NCI-H1694 treated with DMSO at 0.1 percent for 48 hours (cell line): ENCODE measurements at regions not wholly inside any gene's neighbourhood (a gene's known extent, or its start where the extent isn't known, plus 50 kb on each side); places are given as distances from the start of the nearest gene placed in this dataset.
"Not testable (repeated sequence)": the region's sequence is repeated elsewhere in the genome, so short reads cannot be mapped to it uniquely, and the experiment has no call there.

Experiments
- DNase-seq: peaks from one replicate; lab custom pipeline; 2025; lab: John Stamatoyannopoulos, UW

GRCh38 chr12:58069268-58069963 lies 128.0 kb downstream of the ATP23 start:
- DNase-seq = no peak

- DNase-seq = no peak
Measured at GRCh38 chr12:58071994-58072393, 130.6 kb downstream of the ATP23 start.

- DNase-seq = no peak
Measured at GRCh38 chr12:58074259-58074658, 132.9 kb downstream of the ATP23 start.

GRCh38 chr12:58079806-58080205 lies 138.4 kb downstream of the ATP23 start:
- DNase-seq = no peak

- no peak for DNase-seq
Measured at GRCh38 chr12:58081488-58081887, 140.1 kb downstream of the ATP23 start.

- DNase-seq = no peak
Measured at GRCh38 chr12:58082996-58083395, 141.6 kb downstream of the ATP23 start.

GRCh38 chr12:58086006-58086405 lies 144.6 kb downstream of the ATP23 start:
- no peak for DNase-seq

- no peak for DNase-seq
Measured at GRCh38 chr12:58086930-58087329, 145.6 kb downstream of the ATP23 start.

- DNase-seq = no peak
Measured at GRCh38 chr12:58087423-58088127, 146.2 kb downstream of the ATP23 start.

- DNase-seq = no peak
Measured at GRCh38 chr12:58089588-58089987, 148.2 kb downstream of the ATP23 start.

- DNase-seq = no peak
Measured at GRCh38 chr12:58090685-58091084, 149.3 kb downstream of the ATP23 start.

- no peak for DNase-seq
Measured at GRCh38 chr12:58095002-58095401, 153.6 kb downstream of the ATP23 start.

- no peak for DNase-seq
Measured at GRCh38 chr12:58097741-58098140, 156.4 kb downstream of the ATP23 start.

GRCh38 chr12:58099476-58099875 lies 158.1 kb downstream of the ATP23 start:
- DNase-seq = no peak

- no peak for DNase-seq
Measured at GRCh38 chr12:58104351-58104755, 163.0 kb downstream of the ATP23 start.

GRCh38 chr12:58105225-58106119 lies 164.1 kb downstream of the ATP23 start:
- DNase-seq = no peak

- DNase-seq = no peak
Measured at GRCh38 chr12:58106195-58106594, 164.8 kb downstream of the ATP23 start.

- no peak for DNase-seq
Measured at GRCh38 chr12:58117201-58117600, 175.8 kb downstream of the ATP23 start.

GRCh38 chr12:58117667-58118066 lies 176.3 kb downstream of the ATP23 start:
- no peak for DNase-seq

GRCh38 chr12:58125761-58126160 lies 184.4 kb downstream of the ATP23 start:
- not testable (repeated sequence) for DNase-seq

GRCh38 chr12:58131986-58132755 lies 190.8 kb downstream of the ATP23 start:
- DNase-seq = no peak

- DNase-seq = no peak
Measured at GRCh38 chr12:58138424-58138823, 197.1 kb downstream of the ATP23 start.
